NCI-H2171 treated with DMSO at 0.1 percent for 48 hours (cell line): ENCODE measurements at regions not wholly inside any gene's neighbourhood (a gene's known extent, or its start where the extent isn't known, plus 50 kb on each side); places are given as distances from the start of the nearest gene placed in this dataset.

Source experiments
- DNase-seq: peaks from one replicate; lab custom pipeline; 2025; lab: John Stamatoyannopoulos, UW

DNA sequence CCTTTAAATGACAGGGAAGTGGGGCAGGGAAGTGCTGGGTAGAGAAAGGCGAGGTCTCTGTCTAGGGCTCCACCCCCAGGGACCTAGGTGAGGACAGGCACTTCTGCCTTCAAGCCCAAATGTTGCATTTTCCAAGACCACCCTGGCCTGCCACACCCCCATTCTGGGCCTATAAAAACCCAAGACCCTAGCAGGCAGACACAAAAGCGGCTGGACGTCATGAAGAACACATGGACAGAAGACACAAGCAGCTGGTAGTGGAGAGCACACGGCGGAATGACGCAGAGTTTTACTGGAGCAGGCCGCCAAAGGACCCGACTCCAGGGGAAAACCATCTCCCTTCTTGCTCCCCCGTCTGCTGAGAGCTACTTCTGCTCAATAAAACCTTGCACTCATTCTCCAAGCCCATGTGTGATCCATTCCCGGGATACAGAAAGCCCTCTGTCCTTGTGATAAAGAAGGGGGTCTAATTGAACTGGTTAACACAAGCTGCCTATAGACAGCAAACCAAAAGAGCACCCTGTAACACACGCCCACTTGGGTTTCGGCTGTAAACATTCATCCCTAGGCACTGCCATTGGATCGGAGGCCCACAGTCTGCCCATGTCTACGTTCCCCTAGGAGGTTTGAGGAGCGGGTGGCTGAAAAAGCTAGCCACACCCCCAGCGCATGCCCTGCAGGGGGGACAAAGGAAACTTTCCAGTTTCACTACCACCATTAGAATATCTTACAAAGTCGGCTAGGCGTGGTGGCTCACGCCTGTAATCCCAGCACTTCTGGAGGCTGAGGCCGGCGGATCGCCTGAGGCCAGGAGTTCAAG is 622.2 kb upstream of the SALL1 start:
- DNase-seq: no peak

- no peak for DNase-seq
Observed at GRCh38 chr16:51766739-51767138, 615.7 kb upstream of the SALL1 start.

GRCh38 chr16:51763072-51763661 is 612.1 kb upstream of the SALL1 start:
- no peak for DNase-seq

GRCh38 chr16:51762081-51762996 is 611.3 kb upstream of the SALL1 start:
- peak; percentile 81 for DNase-seq

- DNase-seq: no peak
Observed at GRCh38 chr16:51761001-51761400, 609.9 kb upstream of the SALL1 start.

- DNase-seq: no peak
Observed at GRCh38 chr16:51759999-51760398, 608.9 kb upstream of the SALL1 start.

DNA sequence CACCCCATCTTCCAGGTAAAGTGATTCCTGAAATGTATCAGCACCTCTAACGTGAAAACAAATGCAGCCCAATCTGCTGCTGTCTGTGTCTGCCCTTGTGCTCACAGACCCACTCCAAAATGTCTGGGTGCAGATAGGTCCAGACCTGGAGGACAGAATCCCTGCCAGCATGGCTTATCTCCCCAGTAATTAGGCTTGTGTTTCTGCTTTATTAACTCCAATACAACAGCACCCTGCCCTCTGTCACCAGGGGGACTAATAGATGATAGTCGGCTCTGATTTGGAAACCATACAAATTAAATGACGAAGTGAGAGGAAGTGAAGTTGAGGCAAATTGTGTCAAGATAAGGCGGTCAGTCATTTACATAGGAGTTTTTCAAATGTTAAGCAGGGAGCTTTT is 608.3 kb upstream of the SALL1 start:
- no peak for DNase-seq

DNA sequence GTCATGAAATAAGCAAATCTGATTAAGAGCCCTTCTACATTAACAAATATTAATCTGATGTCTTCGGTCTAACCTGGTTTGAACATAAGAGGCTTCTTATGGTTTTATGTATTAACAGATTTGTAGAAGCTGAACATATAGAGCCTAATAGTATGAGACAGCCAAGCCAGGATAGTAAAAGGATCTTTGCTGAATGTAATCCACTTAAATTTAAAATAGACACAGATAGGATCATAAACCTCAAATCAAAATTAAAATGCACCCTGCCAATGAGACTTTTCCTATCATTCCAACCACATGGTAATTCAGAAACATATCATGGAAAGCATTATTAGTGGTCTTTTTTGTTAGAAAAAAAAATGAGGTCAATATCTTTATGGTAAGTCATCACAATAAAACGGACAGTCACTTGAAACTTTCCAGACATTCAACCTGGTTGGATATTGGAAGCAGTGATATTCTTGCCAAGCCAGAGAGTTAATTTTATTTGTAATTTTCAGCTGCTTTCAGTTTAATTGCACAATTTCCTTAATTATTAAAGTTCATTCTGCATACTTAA is 606.9 kb upstream of the SALL1 start:
- DNase-seq: no peak

- no peak for DNase-seq
Observed at GRCh38 chr16:51757505-51757904, 606.4 kb upstream of the SALL1 start.

DNA sequence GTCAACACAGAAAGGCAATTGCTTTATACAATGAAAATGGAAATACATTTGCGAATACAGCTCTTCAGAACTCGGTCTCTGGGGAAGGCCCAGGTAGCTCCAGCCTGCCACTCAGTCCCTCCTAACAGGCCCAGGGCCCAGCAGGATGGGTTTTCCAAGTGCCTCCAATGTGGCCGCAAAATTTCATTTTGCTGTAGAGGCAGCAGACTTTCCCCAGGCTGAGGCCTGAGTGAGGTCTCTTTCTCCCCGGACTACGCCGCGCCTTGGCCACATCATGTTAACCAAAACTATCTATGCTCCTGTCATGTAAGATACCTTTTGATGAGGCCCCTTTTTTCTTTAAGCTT is 606.0 kb upstream of the SALL1 start:
- DNase-seq: no peak

- DNase-seq: no peak
Observed at GRCh38 chr16:51756447-51757123, 605.5 kb upstream of the SALL1 start.

- no peak for DNase-seq
Observed at GRCh38 chr16:51755577-51756355, 604.7 kb upstream of the SALL1 start.

- DNase-seq: no peak
Observed at GRCh38 chr16:51755039-51755501, 604.0 kb upstream of the SALL1 start.

- peak; percentile 69 for DNase-seq
Observed at GRCh38 chr16:51753467-51754127, 602.5 kb upstream of the SALL1 start.

- DNase-seq: no peak
Observed at GRCh38 chr16:51752438-51752995, 601.4 kb upstream of the SALL1 start.

GRCh38 chr16:51747329-51747728 is 596.3 kb upstream of the SALL1 start:
- no peak for DNase-seq

DNA sequence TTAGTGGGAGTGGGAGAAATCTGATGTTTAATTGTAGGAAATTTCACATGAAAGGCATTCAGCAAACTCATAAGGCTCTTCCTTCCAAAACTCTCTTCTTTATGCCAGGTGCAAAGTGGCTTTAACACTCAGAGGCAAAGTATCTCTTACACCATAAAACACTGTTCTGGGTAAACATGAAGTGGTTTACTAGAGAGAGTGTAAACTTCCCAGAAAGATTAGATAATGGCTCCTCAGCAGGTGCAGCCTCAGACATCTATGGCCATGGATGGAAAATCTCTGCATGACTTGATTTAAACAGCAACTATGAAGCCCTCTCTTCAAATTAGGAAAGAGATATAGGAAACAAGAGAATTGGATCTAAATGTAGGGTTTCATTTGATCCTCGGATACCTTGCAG is 583.1 kb upstream of the SALL1 start:
- no peak for DNase-seq

- no peak for DNase-seq
Observed at GRCh38 chr16:51733181-51733580, 582.1 kb upstream of the SALL1 start.

- DNase-seq: no peak
Observed at GRCh38 chr16:51731160-51731559, 580.1 kb upstream of the SALL1 start.
